GM12878 (cell line): ENCODE measurements at regions not wholly inside any gene's neighbourhood (a gene's known extent, or its start where the extent isn't known, plus 50 kb on each side); places are given as distances from the start of the nearest gene placed in this dataset.

ENCODE experiments used
- ATAC-seq: fragments of 200-7000 bp; cut with Tn5 transposase; 3 replicates; pipeline ENCODE4 v1.9.1; 2020; ENCODE audit warnings: mild to moderate bottlenecking, moderate library complexity
- BruUV-seq: library from RNA; stranded (reverse); fragments of 400-500 nt; replicated peaks from 2 replicates; lab custom pipeline; 2021; lab: Mats Ljungman, UMichigan
- CTCF ChIA-PET: fragments of 300-600 bp; sonication (Branson Sonifier 250); formaldehyde crosslinking; extraction: SDS; loops from one replicate; lab custom pipeline; 2021; ENCODE audit warnings: inconsistent platforms; lab: Yijun Ruan, JAX
- POLR2A ChIA-PET: fragments of 350-600 bp; formaldehyde crosslinking; extraction: SDS; loops from one replicate; lab custom pipeline; 2021; ENCODE audit warnings: inconsistent platforms; lab: Charles Lee
- RAD21 ChIA-PET: fragments of 300-600 bp; sonication (Branson Sonifier 250); formaldehyde crosslinking; loops from one replicate; lab custom pipeline; 2023; ENCODE audit warnings: antibody characterized with exemption; ENCODE audit not compliant: unreplicated experiment; lab: Charles Lee
- SMC1A ChIA-PET: fragments of 300-600 bp; sonication (Branson Sonifier 250); formaldehyde crosslinking; loops from one replicate; lab custom pipeline; 2023; ENCODE audit not compliant: unreplicated experiment, uncharacterized antibody; lab: Charles Lee
- DNase-seq: peaks from one replicate; pipeline ENCODE4 v3.0.0-alpha.2; 2011; ENCODE audit warnings: low read depth, low spot score
- FAIRE-seq: peaks from 3 replicates; lab custom pipeline; 2011; peaks lifted over from hg19 to GRCh38; lab: Jason Lieb, UNC
- H2AFZ ChIP-seq: 2 replicates; pipeline ENCODE4 v1.6.0; 2011; ENCODE audit warnings: low read depth, low read length, control low read depth; ENCODE audit not compliant: control insufficient read depth
- H3K27ac ChIP-seq: 2 replicates; pipeline ENCODE4 v1.5.1; 2011; ENCODE audit warnings: control low read depth; ENCODE audit not compliant: control insufficient read depth, insufficient read depth
- H3K27me3 ChIP-seq, 2 experiments: replicated peaks in 1 of 2; 2 replicates each; pipeline versions ENCODE4 v1.6.0 to v1.6.1; 2011; ENCODE audit warnings: low read length in 1 of 2; ENCODE audit not compliant: control insufficient read depth in 2 of 2, insufficient read depth in 2 of 2
- H3K36me3 ChIP-seq, 2 experiments: 2 replicates each; pipeline ENCODE4 v1.5.1; 2011; ENCODE audit warnings: low read length in 1 of 2; ENCODE audit not compliant: control insufficient read depth in 2 of 2, insufficient read depth in 2 of 2
- H3K4me1 ChIP-seq: 2 replicates; pipeline ENCODE4 v1.6.1; 2011; ENCODE audit warnings: mild to moderate bottlenecking, low read length, moderate library complexity, mixed read lengths; ENCODE audit not compliant: control insufficient read depth, insufficient read depth
- H3K4me2 ChIP-seq: 2 replicates; pipeline ENCODE4 v1.6.0; 2011; ENCODE audit warnings: control low read depth; ENCODE audit not compliant: control insufficient read depth, insufficient read depth
- H3K4me3 ChIP-seq: fragments of 200-600 bp; sonication (generic); 2 replicates; pipeline ENCODE4 v1.5.1; 2016
- H3K79me2 ChIP-seq: 2 replicates; pipeline ENCODE4 v1.6.0; 2011; ENCODE audit warnings: low read length; ENCODE audit not compliant: control insufficient read depth, insufficient read depth
- H3K9ac ChIP-seq: 2 replicates; pipeline ENCODE4 v1.8.0; 2011; ENCODE audit warnings: low read length, control low read depth, mixed read lengths; ENCODE audit not compliant: control insufficient read depth, insufficient read depth
- H3K9me3 ChIP-seq: replicated peaks from 3 replicates; pipeline ENCODE4 v1.5.1; 2011; ENCODE audit warnings: mild to moderate bottlenecking, low read length; ENCODE audit not compliant: control insufficient read depth, insufficient read depth
- H4K20me1 ChIP-seq: 2 replicates; pipeline ENCODE4 v1.6.0; 2011; ENCODE audit not compliant: control insufficient read depth, insufficient read depth
- BCL11A ChIP-seq: IDR thresholded peaks from 2 replicates; pipeline ENCODE4 v1.6.1; 2011; ENCODE audit warnings: low read depth, low read length
- EGR1 ChIP-seq, 2 experiments: IDR thresholded peaks; 1 replicate in 1 of 2; 2 replicates in 1 of 2; pipeline ENCODE4 v1.6.1; 2011 to 2012; ENCODE audit warnings: low read depth in 2 of 2, low read length in 2 of 2, borderline replicate concordance in 1 of 2, mild to moderate bottlenecking in 1 of 2, moderate library complexity in 1 of 2
- EP300 ChIP-seq, 2 experiments: fragments of 150-350 bp in 1 of 2; IDR thresholded peaks; 2 replicates each; pipeline ENCODE4 v1.6.1; 2011 to 2012; ENCODE audit warnings: low read depth in 2 of 2, low read length in 2 of 2, borderline replicate concordance in 1 of 2, improper control_type of control experiment in 1 of 2, inconsistent platforms in 1 of 2; ENCODE audit not compliant: control insufficient read depth in 1 of 2
- WGBS: methylation state at CpG from one replicate; pipeline ENCODE4 v1.1.6; 2016; ENCODE audit warnings: low lambda C conversion rate; ENCODE audit not compliant: insufficient replicate concordance, insufficient coverage; ENCODE audit errors: missing lambda C conversion rate; 5-methylcytosine and 5-hydroxymethylcytosine counted together
- in situ Hi-C: fragments of 300-500 bp; cut with MboI; formaldehyde crosslinking; loops from 9 replicates; pipeline ENCODE4 v1.14.3; 2018; ENCODE audit warnings: mixed read lengths
- intact Hi-C: fragments of 100-400 bp; cut with micrococcal nuclease; formaldehyde crosslinking; loops from one replicate; pipeline ENCODE4 v1.14.2; 2022; ENCODE audit not compliant: unreplicated experiment
- TF ChIP-seq, protein P1 (sequence below): fragments of 450-650 bp; IDR thresholded peaks from 2 replicates; pipeline ENCODE4 v1.6.1; 2014; ENCODE audit warnings: mild to moderate bottlenecking
- TF ChIP-seq, protein P2 (sequence below): fragments of 450-650 bp; IDR thresholded peaks from 2 replicates; pipeline ENCODE4 v1.6.1; 2018; ENCODE audit warnings: borderline replicate concordance, mild to moderate bottlenecking; ENCODE audit not compliant: partially characterized antibody
- TF ChIP-seq, protein P3 (sequence below): fragments of 450-650 bp; IDR thresholded peaks from 2 replicates; pipeline ENCODE4 v1.6.1; 2017; ENCODE audit warnings: mild to moderate bottlenecking, moderate library complexity

DNA sequence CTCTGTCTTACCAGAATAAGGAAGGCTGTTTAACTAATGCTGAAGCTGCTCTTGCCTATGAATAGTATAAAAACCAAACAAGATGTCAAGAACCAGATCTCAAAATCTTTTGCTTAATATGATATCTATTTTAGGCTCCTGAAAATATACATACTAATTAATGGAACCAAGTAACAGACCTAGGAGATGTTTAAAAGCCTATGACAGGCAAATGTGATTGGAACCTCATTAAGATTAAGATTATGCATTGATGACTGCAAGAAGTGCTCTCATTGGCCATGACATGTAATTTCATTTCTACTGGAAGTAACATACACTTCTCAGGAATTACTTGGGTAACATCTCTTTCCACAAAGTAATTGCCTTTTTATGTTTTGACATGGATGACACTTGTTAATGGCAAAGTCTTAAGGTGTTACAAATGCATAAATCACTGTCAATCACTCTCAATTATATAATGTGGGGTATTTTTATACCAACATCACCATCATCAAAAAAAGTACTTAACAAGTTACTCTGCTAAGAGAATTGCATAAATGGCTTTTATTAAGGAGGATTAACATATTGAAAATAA is 326.9 kb upstream of the MIR17HG start:
- Histone ChIP-seq H3K9me3 (no peaks in the 10 kb centered on the region), H4K20me1 (no peaks in the 10 kb centered on the region), H2AFZ (no peak overlapping the region), H3K79me2 (no peaks in the 10 kb centered on the region), H3K36me3 (no peaks in the 10 kb centered on the region), H3K27me3 (no peaks in the 10 kb centered on the region), H3K9ac (no peak overlapping the region), H3K27ac (no peak overlapping the region), H3K4me1 (no peaks in the 10 kb centered on the region), H3K4me2 (no peak overlapping the region), H3K4me3 (no peak overlapping the region)
- ChIA-PET CTCF (interaction anchor here (1.6 kb wide), 1 partner anchor 24 kb away, joined by 4 read pairs; no protein-coding TSS in a partner anchor), RAD21 (no interaction called here), POLR2A (no interaction called here), SMC1A (interaction anchor here (0.9 to 1.4 kb wide), 3 partner anchors 9 to 38 kb away, joined by 3 read pairs; no protein-coding TSS in a partner anchor)
- BruUV-seq, result no TSS peak
- TF ChIP-seq EP300 (IDR thresholded peaks at IDR 0.05; ENCODE audit: borderline replicate concordance in 1 of 2, control insufficient read depth in 1 of 2, low read depth in 2 of 2, low read length in 2 of 2), result no peak
- no peak for TF ChIP-seq EGR1 (IDR thresholded peaks at IDR 0.05; ENCODE audit: borderline replicate concordance in 1 of 2, low read depth in 2 of 2, low read length in 2 of 2)
- TF ChIP-seq, protein P1, sequence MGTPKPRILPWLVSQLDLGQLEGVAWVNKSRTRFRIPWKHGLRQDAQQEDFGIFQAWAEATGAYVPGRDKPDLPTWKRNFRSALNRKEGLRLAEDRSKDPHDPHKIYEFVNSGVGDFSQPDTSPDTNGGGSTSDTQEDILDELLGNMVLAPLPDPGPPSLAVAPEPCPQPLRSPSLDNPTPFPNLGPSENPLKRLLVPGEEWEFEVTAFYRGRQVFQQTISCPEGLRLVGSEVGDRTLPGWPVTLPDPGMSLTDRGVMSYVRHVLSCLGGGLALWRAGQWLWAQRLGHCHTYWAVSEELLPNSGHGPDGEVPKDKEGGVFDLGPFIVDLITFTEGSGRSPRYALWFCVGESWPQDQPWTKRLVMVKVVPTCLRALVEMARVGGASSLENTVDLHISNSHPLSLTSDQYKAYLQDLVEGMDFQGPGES, result no peak
- ATAC-seq (no peak), FAIRE-seq (no peak), DNase-seq (no peak)
- in situ Hi-C loops, result no loop called here
- intact Hi-C loops, result no loop called here

DNA sequence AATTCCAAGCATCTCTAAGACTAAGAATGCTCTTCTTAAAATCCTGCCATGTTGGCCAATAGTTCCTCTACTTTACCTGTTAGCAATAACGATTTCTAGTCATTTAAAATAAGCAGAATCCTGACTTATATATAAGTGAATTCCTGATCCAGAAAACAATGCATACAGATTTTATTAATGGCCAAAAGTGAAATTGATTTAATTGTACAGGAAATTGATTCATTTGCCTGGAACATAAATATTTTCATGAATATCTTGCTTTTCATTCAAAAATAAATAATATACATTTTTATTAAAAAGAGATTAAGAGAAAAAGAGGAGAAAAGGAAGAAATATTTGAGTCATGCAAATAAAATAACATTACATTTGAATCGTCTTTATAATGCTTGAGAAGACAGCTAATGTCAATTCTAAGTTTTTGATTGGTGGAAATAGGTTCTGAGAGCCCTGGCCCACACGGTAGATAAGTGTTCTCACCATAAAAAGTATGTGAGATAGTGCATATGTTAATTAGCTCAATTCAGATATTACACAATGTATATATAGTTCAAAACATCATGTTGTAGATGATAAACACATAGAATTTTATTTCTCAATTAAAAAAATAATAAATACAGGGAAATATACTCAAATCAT is 323.2 kb upstream of the MIR17HG start:
- Histone ChIP-seq H3K36me3 (no peaks in the 10 kb centered on the region), H2AFZ (no peak overlapping the region), H3K4me3 (no peak overlapping the region), H3K9ac (no peak overlapping the region), H3K4me2 (no peak overlapping the region), H3K9me3 (no peaks in the 10 kb centered on the region), H3K79me2 (no peaks in the 10 kb centered on the region), H3K27ac (no peak overlapping the region), H3K4me1 (no peaks in the 10 kb centered on the region), H4K20me1 (no peaks in the 10 kb centered on the region), H3K27me3 (no peaks in the 10 kb centered on the region)
- ChIA-PET CTCF (interaction anchor here (1.3 kb wide), 1 partner anchor 158 kb away, joined by 4 read pairs; no protein-coding TSS in a partner anchor), RAD21 (no interaction called here), SMC1A (no interaction called here), POLR2A (no interaction called here)
- in situ Hi-C loops, result no loop called here
- BruUV-seq, result no TSS peak
- TF ChIP-seq BCL11A, result no peak
- TF ChIP-seq, protein P2, sequence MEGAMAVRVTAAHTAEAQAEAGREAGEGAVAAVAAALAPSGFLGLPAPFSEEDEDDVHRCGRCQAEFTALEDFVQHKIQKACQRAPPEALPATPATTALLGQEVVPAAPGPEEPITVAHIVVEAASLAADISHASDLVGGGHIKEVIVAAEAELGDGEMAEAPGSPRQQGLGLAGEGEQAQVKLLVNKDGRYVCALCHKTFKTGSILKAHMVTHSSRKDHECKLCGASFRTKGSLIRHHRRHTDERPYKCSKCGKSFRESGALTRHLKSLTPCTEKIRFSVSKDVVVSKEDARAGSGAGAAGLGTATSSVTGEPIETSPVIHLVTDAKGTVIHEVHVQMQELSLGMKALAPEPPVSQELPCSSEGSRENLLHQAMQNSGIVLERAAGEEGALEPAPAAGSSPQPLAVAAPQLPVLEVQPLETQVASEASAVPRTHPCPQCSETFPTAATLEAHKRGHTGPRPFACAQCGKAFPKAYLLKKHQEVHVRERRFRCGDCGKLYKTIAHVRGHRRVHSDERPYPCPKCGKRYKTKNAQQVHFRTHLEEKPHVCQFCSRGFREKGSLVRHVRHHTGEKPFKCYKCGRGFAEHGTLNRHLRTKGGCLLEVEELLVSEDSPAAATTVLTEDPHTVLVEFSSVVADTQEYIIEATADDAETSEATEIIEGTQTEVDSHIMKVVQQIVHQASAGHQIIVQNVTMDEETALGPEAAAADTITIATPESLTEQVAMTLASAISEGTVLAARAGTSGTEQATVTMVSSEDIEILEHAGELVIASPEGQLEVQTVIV, result no peak
- TF ChIP-seq, protein P3, sequence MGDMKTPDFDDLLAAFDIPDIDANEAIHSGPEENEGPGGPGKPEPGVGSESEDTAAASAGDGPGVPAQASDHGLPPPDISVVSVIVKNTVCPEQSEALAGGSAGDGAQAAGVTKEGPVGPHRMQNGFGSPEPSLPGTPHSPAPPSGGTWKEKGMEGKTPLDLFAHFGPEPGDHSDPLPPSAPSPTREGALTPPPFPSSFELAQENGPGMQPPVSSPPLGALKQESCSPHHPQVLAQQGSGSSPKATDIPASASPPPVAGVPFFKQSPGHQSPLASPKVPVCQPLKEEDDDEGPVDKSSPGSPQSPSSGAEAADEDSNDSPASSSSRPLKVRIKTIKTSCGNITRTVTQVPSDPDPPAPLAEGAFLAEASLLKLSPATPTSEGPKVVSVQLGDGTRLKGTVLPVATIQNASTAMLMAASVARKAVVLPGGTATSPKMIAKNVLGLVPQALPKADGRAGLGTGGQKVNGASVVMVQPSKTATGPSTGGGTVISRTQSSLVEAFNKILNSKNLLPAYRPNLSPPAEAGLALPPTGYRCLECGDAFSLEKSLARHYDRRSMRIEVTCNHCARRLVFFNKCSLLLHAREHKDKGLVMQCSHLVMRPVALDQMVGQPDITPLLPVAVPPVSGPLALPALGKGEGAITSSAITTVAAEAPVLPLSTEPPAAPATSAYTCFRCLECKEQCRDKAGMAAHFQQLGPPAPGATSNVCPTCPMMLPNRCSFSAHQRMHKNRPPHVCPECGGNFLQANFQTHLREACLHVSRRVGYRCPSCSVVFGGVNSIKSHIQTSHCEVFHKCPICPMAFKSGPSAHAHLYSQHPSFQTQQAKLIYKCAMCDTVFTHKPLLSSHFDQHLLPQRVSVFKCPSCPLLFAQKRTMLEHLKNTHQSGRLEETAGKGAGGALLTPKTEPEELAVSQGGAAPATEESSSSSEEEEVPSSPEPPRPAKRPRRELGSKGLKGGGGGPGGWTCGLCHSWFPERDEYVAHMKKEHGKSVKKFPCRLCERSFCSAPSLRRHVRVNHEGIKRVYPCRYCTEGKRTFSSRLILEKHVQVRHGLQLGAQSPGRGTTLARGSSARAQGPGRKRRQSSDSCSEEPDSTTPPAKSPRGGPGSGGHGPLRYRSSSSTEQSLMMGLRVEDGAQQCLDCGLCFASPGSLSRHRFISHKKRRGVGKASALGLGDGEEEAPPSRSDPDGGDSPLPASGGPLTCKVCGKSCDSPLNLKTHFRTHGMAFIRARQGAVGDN, result no peak
- FAIRE-seq (no peak), DNase-seq (no peak), ATAC-seq (no peak)
- 1% methylated on average over 3 of the region's 3 CpGs for WGBS
- intact Hi-C loops, result no loop called here
